PC-9 (cell line): ENCODE measurements at regions not wholly inside any gene's neighbourhood (a gene's known extent, or its start where the extent isn't known, plus 50 kb on each side); places are given as distances from the start of the nearest gene placed in this dataset.
A peak's percentile ranks its signal among the peaks of the same experiment; 100 is the strongest.

Experiments used
- BruUV-seq: library from RNA; stranded (reverse); fragments of 400-500 nt; replicated peaks from 2 replicates; lab custom pipeline; 2021; lab: Mats Ljungman, UMichigan
- CTCF ChIA-PET: fragments of 300-600 bp; sonication (Branson Sonifier 250); formaldehyde crosslinking; loops from one replicate; lab custom pipeline; 2022; ENCODE audit warnings: antibody characterized with exemption; lab: Charles Lee
- POLR2A ChIA-PET: fragments of 300-600 bp; sonication (Branson Sonifier 250); formaldehyde crosslinking; loops from one replicate; lab custom pipeline; 2022; ENCODE audit warnings: antibody characterized with exemption; ENCODE audit not compliant: unreplicated experiment; lab: Charles Lee
- DNase-seq, 2 experiments: peaks; one replicate each; pipeline versions ENCODE4 v3.0.0 to v3.0.0-alpha.2; 2015 to 2022; ENCODE audit warnings: mixed read lengths in 1 of 2
- H2AFZ ChIP-seq: fragments of 200-600 bp; sonication (generic); 2 replicates; pipeline ENCODE4 v1.8.1; 2017; ENCODE audit warnings: antibody characterized with exemption
- H3F3A ChIP-seq: fragments of 200-600 bp; sonication (generic); 2 replicates; pipeline ENCODE4 v1.8.1; 2017; ENCODE audit warnings: antibody characterized with exemption, mild to moderate bottlenecking, low read depth; ENCODE audit not compliant: insufficient read depth
- H3K27ac ChIP-seq: fragments of 200-600 bp; sonication (generic); 2 replicates; pipeline ENCODE4 v1.6.1; 2016; ENCODE audit warnings: mixed run types
- H3K27me3 ChIP-seq: fragments of 200-600 bp; sonication (generic); 2 replicates; pipeline ENCODE4 v1.6.1; 2016; ENCODE audit warnings: low read depth, mixed run types; ENCODE audit not compliant: insufficient read depth
- H3K36me3 ChIP-seq: fragments of 200-600 bp; sonication (generic); 2 replicates; pipeline ENCODE4 v1.6.1; 2016; ENCODE audit warnings: low read depth, mixed run types
- H3K4me1 ChIP-seq: fragments of 200-600 bp; sonication (generic); replicated peaks from 2 replicates; pipeline ENCODE4 v1.6.1; 2016; ENCODE audit warnings: mixed run types; ENCODE audit not compliant: insufficient read depth
- H3K4me2 ChIP-seq: fragments of 200-600 bp; sonication (generic); 2 replicates; pipeline ENCODE4 v1.6.1; 2017; ENCODE audit warnings: mixed run types
- H3K4me3 ChIP-seq: fragments of 200-600 bp; sonication (generic); 2 replicates; pipeline ENCODE4 v1.6.1; 2016; ENCODE audit warnings: mixed run types
- H3K79me2 ChIP-seq: fragments of 200-600 bp; sonication (generic); 2 replicates; pipeline ENCODE4 v1.6.1; 2017; ENCODE audit warnings: low read depth, mixed run types
- H3K9me2 ChIP-seq: fragments of 200-600 bp; sonication (generic); 2 replicates; pipeline ENCODE4 v1.8.1; 2017; ENCODE audit warnings: mild to moderate bottlenecking; ENCODE audit not compliant: insufficient read depth
- H3K9me3 ChIP-seq: fragments of 200-600 bp; sonication (generic); 2 replicates; pipeline ENCODE4 v1.8.1; 2016; ENCODE audit warnings: low read depth; ENCODE audit not compliant: insufficient read depth
- H4K20me1 ChIP-seq: fragments of 200-600 bp; sonication (generic); 2 replicates; pipeline ENCODE4 v1.8.1; 2017; ENCODE audit not compliant: insufficient read depth
- CTCF ChIP-seq: fragments of 200-600 bp; sonication (generic); conservative IDR thresholded peaks from 2 replicates; pipeline ENCODE4 v1.6.1; 2017; ENCODE audit warnings: mixed run types, antibody characterized with exemption, mild to moderate bottlenecking, moderate library complexity
- EZH2 ChIP-seq: fragments of 200-600 bp; sonication (generic); IDR thresholded peaks from 2 replicates; pipeline ENCODE4 v1.8.0; 2017; ENCODE audit warnings: antibody characterized with exemption, low read depth
- intact Hi-C: fragments of 100-400 bp; cut with micrococcal nuclease; formaldehyde crosslinking; loops from one replicate; pipeline ENCODE4 v1.10.0; 2022; ENCODE audit not compliant: unreplicated experiment

- peak overlapping the region; percentile 50 for H3K27ac ChIP-seq
- peaks cover 55% of the 10 kb centered on the region for H3K4me1 ChIP-seq
These were observed 85.9 kb upstream of the FNDC3B start for GRCh38 chr3:171953301-171954022.

GRCh38 chr3:171954690-171955383 lies 84.5 kb upstream of the FNDC3B start:
- no peak for TF ChIP-seq EZH2
- no peak for TF ChIP-seq CTCF
- H3K79me2 ChIP-seq, result no peaks in the 10 kb centered on the region
- intact Hi-C loops, result loop anchor here (5.0 kb wide), 2 partner anchors 83 to 187 kb away; no protein-coding TSS in a partner anchor
- H3K9me3 ChIP-seq, result peaks cover 9% of the 10 kb centered on the region
- H4K20me1 ChIP-seq, result no peaks in the 10 kb centered on the region
- H3F3A ChIP-seq, result peaks cover 25% of the 10 kb centered on the region; the same call in 1 of the 2 replicates
- no peaks in the 10 kb centered on the region for H3K9me2 ChIP-seq
- H2AFZ ChIP-seq, result no peak overlapping the region
- H3K4me2 ChIP-seq, result peak overlapping the region; percentile 5; the same call in 1 of the 2 replicates
- H3K27ac ChIP-seq, result no peak overlapping the region
- H3K27me3 ChIP-seq, result no peaks in the 10 kb centered on the region
- BruUV-seq, result no TSS peak
- POLR2A ChIA-PET, result no interaction called here
- peaks cover 55% of the 10 kb centered on the region for H3K4me1 ChIP-seq
- H3K4me3 ChIP-seq, result no peak overlapping the region
- DNase-seq, result peak in 1 of 2 experiments; percentile 54
- no peaks in the 10 kb centered on the region for H3K36me3 ChIP-seq
- CTCF ChIA-PET, result no interaction called here

More at GRCh38 chr3:171953301-171954022, 85.9 kb upstream of the FNDC3B start:
- Histone ChIP-seq H4K20me1 (no peaks in the 10 kb centered on the region), H3K4me3 (no peak overlapping the region), H2AFZ (peak overlapping the region; percentile 24; the same call in 1 of the 2 replicates), H3K9me2 (no peaks in the 10 kb centered on the region), H3K79me2 (no peaks in the 10 kb centered on the region), H3F3A (peaks cover 25% of the 10 kb centered on the region; the same call in 1 of the 2 replicates), H3K27me3 (no peaks in the 10 kb centered on the region), H3K36me3 (no peaks in the 10 kb centered on the region), H3K9me3 (peaks cover 5% of the 10 kb centered on the region), H3K4me2 (peak overlapping the region; percentile 42)
- BruUV-seq, result no TSS peak
- ChIA-PET CTCF (no interaction called here), POLR2A (interaction anchor here (0.6 to 0.7 kb wide), 7 partner anchors 14 to 824 kb away, joined by 3 to 11 read pairs (median 3); no protein-coding TSS in a partner anchor)
- intact Hi-C loops, result loop anchor here (5.0 kb wide), 2 partner anchors 81 to 189 kb away; no protein-coding TSS in a partner anchor
- DNase-seq, result peak; percentile 28 to 83
- TF ChIP-seq EZH2 (no peak), CTCF (no peak)

GRCh38 chr3:171955598-171955997 lies 83.8 kb upstream of the FNDC3B start:
- H3K4me3 ChIP-seq, result no peak overlapping the region
- no peak overlapping the region for H3K4me2 ChIP-seq

More at GRCh38 chr3:171955598-171955997, 83.8 kb upstream of the FNDC3B start:
- no peaks in the 10 kb centered on the region for H3K36me3 ChIP-seq
- ChIA-PET CTCF (no interaction called here), POLR2A (no interaction called here)
- no peaks in the 10 kb centered on the region for H3K79me2 ChIP-seq
- no peak overlapping the region for H3K27ac ChIP-seq
- TF ChIP-seq CTCF (no peak), EZH2 (no peak)
- no peaks in the 10 kb centered on the region for H4K20me1 ChIP-seq
- H3K4me1 ChIP-seq, result peaks cover 55% of the 10 kb centered on the region
- peaks cover 14% of the 10 kb centered on the region for H3K9me3 ChIP-seq
- BruUV-seq, result no TSS peak
- H3K9me2 ChIP-seq, result no peaks in the 10 kb centered on the region
- DNase-seq, result no peak
- intact Hi-C loops, result no loop called here
- H3K27me3 ChIP-seq, result no peaks in the 10 kb centered on the region
- H2AFZ ChIP-seq, result no peak overlapping the region
- H3F3A ChIP-seq, result peaks cover 28% of the 10 kb centered on the region; the same call in 1 of the 2 replicates
